GM12872 (cell line): ENCODE measurements at regions not wholly inside any gene's neighbourhood (a gene's known extent, or its start where the extent isn't known, plus 50 kb on each side); places are given as distances from the start of the nearest gene placed in this dataset.

Experiments
- CTCF ChIP-seq: IDR thresholded peaks from 3 replicates; pipeline ENCODE4 v1.5.1; 2011; ENCODE audit warnings: low read depth, mild to moderate bottlenecking, low read length, moderate library complexity; ENCODE audit not compliant: insufficient read depth

GRCh38 chr9:18010492-18010891, 431.6 kb downstream of the SH3GL2 start:
- no peak for TF ChIP-seq CTCF

- no peak for TF ChIP-seq CTCF
These were observed 433.3 kb downstream of the SH3GL2 start for GRCh38 chr9:18012170-18012569.

GRCh38 chr9:18014556-18014955, 435.7 kb downstream of the SH3GL2 start:
- no peak for TF ChIP-seq CTCF

- TF ChIP-seq CTCF: no peak
These were observed 436.2 kb downstream of the SH3GL2 start for GRCh38 chr9:18015116-18015515.

GRCh38 chr9:18017136-18017535, 438.3 kb downstream of the SH3GL2 start:
- no peak for TF ChIP-seq CTCF

- no peak for TF ChIP-seq CTCF
These were observed 439.4 kb downstream of the SH3GL2 start for GRCh38 chr9:18018221-18018620.

GRCh38 chr9:18018661-18019060, 439.8 kb downstream of the SH3GL2 start:
- TF ChIP-seq CTCF: no peak

GRCh38 chr9:18020121-18020745, 441.4 kb downstream of the SH3GL2 start:
- no peak for TF ChIP-seq CTCF
